GM19193 (cell line): ENCODE measurements at regions not wholly inside any gene's neighbourhood (a gene's known extent, or its start where the extent isn't known, plus 50 kb on each side); places are given as distances from the start of the nearest gene placed in this dataset.

Experiments
- POLR2A ChIP-seq: IDR thresholded peaks from 4 replicates; pipeline ENCODE4 v1.6.1; 2011; ENCODE audit not compliant: insufficient read depth, insufficient read length; ENCODE audit errors: extremely low read depth

GRCh38 chr6:12605888-12606345, 110.7 kb upstream of the PHACTR1 start:
- TF ChIP-seq POLR2A = no peak

DNA sequence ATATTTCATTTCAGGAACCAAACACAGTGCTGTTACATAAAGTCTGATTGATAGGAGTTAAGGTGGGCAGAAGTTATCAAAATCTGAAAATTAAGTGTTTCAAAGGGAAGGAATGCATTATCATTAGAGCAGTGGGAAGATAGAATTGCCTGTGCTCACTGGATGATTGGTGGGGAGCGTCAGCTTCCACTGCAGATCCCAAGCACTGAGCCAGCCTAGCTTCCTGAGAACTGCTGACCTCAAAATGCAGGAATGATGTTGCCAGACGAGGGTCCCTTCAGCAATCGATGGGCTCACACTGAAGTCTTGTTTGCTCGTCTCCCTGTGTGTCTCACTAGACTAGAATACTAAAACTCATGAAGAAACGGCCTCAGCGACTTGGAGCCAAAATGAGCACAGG, 110.0 kb upstream of the PHACTR1 start:
- no peak for TF ChIP-seq POLR2A

GRCh38 chr6:12608016-12608860, 108.3 kb upstream of the PHACTR1 start:
- no peak for TF ChIP-seq POLR2A

DNA sequence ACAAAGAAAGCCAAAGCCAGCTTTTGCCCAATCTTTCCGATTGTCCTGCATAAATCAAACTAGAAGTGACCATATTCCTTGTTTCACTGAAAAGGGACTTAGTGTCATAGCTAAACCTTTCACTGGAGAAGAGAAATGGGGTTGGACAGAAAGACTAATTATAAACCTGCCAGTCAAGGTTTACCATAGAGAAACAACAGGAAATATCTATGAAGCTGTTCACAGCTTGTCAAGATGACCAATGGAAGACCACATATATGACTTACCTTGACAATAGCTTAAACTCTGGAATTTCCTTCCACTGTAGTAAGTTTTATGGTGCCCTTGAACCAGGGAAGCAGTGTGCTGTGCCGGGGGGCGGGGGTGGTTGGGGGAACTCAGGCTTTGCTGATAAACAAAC, 107.7 kb upstream of the PHACTR1 start:
- TF ChIP-seq POLR2A = no peak

DNA sequence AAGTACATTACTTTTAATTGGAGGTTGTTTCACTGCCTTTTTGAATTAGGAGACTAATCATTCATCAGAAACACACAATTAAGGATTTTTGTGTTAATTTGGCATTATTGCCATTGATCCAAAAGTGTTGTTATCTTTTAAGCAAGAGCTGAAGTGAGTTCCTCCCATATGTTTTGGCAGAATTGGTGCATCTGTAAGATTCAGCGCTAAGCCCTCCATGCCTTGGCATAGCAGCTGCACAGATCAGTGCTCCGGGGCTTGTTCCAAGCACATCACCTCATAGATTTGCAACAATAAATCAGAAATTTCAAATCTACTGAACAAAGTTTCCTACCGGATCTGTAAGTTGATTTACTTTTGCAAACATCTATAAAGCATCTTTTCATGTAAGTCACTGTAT, 106.8 kb upstream of the PHACTR1 start:
- TF ChIP-seq POLR2A = no peak

GRCh38 chr6:12610862-12611261, 105.7 kb upstream of the PHACTR1 start:
- no peak for TF ChIP-seq POLR2A

DNA sequence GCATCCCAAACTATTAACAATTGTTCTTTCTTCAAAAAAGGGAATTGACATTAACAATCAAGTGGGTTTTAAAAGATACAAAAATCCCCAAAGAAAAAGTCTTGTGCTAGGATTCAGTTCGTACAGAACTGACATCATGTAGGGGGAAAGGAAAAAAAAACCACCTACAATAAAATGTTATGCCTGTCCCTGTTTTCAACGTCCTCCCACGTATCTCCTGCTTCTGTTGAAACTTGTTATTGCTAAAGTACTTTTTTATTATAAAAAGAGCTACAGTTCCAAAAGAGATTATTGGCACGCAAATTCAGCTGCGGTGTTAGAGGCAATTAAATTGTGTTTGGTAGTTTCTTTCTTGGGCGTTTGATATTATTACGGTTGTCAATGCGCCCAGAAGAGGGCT, 102.8 kb upstream of the PHACTR1 start:
- no peak for TF ChIP-seq POLR2A

- TF ChIP-seq POLR2A = no peak
Measured at GRCh38 chr6:12614456-12614855, 102.1 kb upstream of the PHACTR1 start.

DNA sequence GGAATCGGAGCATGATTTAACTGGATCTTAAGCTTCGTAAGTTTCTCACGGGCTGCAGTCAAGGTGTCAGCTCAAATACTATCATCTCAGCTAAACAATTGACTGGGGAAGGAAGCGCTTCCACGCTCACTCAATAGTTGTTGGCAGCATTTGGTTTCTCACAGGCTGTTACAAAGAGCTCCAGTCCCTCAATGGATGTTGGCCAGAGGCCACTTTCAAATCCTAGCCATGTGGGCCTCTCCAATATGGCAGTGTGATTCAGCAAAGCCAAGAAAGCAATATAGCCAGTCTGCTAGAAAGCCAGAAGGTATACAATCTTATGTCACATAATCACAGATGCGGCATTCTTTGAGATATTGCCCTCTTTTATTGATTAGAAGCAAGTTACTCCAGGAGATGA, 98.3 kb upstream of the PHACTR1 start:
- no peak for TF ChIP-seq POLR2A

GRCh38 chr6:12621754-12622153, 94.8 kb upstream of the PHACTR1 start:
- no peak for TF ChIP-seq POLR2A

DNA sequence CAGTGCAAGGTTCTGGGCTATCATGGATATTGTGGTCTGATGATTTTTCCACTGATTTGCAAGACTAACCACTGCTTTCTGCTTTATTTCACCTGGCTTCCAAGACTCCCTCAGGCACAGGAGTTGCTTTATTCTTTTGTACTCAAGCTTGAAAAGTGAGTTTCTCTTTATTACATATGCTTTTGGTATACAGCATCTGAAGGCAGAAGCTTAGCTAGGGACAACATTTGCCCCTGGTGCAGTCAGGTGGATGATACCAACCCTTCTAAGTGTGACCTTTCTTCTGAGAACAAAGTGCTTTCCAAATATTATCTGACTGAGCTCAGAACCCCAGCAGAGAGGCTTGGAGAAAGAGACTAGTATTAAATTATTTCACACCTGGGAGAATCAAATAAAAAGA, 94.0 kb upstream of the PHACTR1 start:
- TF ChIP-seq POLR2A = no peak

GRCh38 chr6:12624142-12624837, 92.3 kb upstream of the PHACTR1 start:
- TF ChIP-seq POLR2A = no peak

GRCh38 chr6:12627053-12627452, 89.5 kb upstream of the PHACTR1 start:
- no peak for TF ChIP-seq POLR2A

GRCh38 chr6:12628327-12628726, 88.2 kb upstream of the PHACTR1 start:
- TF ChIP-seq POLR2A = no peak

DNA sequence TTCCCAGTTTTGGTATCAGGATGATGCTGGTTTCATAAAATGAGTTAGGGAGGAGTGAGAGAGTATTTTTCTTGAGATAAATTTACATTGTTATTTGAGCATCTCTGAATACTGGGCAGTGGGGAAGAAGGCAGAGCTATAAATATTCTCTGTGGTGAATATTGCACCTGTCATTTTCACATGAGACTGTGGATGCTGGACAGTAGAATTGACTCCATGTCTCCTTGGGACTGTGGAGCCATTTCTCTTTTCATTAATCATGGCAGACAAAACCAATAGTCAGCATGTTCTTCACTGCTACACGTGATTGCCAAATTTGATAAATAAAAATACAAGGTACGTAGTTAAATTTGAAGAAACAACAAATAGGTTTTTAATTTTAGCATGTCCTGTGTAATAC, 81.2 kb upstream of the PHACTR1 start:
- TF ChIP-seq POLR2A = no peak

GRCh38 chr6:12635813-12636212, 80.8 kb upstream of the PHACTR1 start:
- no peak for TF ChIP-seq POLR2A
